ENCODE measurements at regions not wholly inside any gene's neighbourhood (a gene's known extent, or its start where the extent isn't known, plus 50 kb on each side); places are given as distances from the start of the nearest gene placed in this dataset.
"Not testable (repeated sequence)": the region's sequence is repeated elsewhere in the genome, so short reads cannot be mapped to it uniquely, and the experiment has no call there.

DNA sequence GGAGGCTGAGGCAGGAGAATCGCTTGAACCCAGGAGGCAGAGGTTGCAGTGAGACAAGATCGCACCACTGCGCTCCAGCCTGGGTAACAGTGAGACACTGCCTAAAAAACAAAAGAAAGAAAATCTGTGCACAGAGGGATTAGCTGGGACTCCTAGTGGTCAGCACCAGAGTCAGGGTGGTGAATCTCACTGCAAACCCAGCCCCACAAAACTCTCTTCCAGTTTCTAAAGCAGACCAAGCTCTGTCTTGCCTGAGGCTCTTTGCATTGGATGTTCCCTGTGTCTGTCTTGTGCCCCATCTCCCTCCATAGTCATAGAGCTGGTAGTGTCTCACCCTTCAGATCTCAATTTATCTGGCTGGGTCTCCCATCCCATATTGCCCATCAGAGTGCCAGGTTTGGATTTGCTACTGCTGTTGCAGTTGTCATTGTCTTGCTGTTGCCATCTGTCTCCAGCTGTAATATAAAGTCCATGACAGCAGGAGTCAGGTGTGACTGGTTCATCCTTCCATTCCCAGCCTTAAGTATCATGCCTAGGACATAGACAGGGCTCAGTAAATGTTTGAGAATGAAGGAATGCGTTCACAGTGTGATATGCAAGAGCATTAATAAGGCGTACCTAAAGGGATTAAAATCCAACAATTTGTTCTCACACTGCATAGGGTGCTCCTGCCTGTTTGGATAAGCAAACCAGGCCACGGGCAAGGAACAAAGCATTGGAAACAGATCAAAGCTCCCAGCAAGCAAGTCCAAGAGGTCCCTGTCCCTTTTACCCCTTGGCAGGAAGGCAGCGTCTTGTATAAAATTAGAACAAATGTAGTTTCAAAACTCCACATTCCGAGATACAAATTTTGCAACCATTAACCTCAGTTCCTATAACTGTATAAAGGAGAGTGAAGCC is 614.6 kb upstream of the CDH5 start:
- DNase-seq, result no peak

DNA sequence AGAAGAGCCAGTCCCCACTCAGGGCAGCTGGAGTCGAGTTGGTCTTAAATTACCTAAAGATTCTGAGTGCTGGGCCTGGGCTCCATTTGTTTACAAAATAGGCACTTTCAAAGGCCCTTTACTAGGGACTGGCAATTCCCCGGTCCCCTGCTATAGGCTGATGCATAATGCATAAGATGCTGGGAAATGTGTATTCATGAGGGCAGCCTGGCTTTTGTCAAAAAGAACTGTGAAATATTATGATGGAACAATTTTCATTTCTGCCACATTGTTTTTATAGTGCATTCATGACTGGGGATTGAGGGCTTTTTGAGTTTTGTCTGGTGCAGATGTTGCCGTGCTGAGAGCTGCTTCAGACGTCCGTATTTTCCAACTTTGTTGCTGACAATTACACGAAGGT is 617.0 kb upstream of the CDH5 start:
- no peak for DNase-seq

DNA sequence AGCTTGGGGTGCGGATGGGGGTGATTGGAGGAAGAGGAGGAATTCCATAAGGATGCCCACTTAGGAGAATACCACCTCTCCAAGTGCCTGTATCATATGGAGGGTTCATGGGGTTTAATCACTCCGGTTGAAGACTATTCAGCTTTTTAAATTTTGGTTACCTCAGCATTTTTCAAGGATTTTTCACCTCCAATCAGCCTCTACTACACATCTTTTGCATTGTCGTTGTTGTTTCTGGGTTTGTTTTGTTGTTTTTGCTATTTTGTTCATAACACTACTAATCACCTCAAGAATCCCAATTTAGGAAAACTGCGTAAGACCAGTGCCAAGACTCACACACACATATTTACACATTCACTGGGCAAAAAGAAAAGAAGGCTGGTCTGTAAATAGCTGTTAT is 619.5 kb upstream of the CDH5 start:
- no peak for DNase-seq

DNA sequence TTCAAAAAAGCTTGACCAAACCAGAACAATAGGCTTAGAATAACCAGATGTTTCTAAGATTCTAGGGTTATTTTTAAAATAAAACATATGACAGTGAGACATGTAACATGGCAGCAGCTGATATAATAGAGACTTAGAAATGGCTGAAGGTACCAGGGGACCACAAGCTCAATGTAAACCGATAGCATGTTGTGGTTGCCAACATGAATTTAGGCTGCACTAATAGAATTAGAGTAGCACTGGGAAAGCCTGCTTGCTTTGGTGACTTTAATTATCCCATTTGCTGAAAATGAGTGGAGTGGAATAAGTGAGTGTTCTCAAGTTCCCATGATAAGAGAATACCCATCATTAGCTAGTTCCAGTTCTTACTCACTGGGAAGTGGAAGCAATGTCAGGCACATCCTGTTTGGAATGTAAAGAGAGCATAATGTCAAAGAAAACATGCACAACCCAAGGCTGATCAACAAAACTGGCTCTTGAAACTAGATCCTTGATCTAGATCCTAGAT is 621.2 kb upstream of the CDH5 start:
- no peak for DNase-seq

DNA sequence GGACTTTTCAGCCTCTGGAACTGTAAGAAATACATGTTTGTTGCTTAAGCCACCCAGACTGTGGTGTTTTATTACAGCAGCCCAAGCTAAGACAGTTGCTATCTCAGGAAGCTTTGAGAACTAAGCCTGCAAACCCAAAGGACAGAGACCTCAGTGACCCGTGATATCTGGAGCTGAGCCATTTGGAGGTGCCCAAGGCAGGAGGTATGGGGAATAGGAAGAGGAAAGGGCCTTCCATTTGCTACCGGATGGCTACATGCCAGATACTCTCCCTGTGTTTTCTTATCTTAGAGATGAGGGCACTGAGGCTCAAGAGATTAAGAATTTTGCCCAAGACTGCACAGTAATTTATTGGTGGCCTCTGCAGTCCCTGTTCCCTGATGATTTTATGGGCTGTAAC is 622.1 kb upstream of the CDH5 start:
- no peak for DNase-seq

DNA sequence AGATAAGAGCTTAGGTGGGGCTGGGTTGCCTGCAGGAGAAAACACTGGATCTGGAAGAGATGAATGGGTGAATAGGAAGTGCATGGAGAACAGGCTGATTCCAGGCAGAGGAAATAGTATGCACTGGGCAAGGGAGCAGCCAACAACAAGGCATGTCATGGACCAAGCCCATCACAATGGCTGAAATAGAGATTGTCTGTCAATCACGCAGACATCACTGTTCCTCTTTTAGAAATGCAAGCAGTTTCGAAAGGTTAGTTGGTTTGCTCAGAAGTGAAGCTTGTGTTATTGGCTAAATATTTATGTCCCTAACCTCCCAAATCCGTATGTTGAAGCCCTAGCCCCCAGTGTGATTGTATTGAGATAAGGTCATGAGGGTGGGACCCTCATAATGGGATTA is 621.7 kb upstream of the CDH11 start:
- no peak for DNase-seq

DNA sequence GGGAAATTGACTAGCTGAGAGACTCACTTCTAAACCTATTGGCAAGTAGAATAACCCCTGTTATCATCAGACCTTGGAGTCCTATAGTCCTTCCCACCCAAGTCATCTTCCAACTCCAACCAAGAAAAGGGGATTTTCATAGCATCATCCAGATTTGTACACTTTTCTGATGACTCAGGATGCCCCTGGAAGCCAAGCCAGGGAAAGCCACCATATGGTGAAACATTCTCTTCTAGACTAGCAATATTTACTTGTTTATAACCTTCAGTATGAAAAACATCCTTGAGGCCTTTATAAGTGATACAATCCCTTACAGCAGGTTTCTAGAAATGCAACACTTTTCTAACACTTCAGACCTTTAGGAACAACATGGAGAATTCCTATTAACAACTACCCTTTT is 618.8 kb upstream of the CDH11 start:
- no peak for DNase-seq

DNA sequence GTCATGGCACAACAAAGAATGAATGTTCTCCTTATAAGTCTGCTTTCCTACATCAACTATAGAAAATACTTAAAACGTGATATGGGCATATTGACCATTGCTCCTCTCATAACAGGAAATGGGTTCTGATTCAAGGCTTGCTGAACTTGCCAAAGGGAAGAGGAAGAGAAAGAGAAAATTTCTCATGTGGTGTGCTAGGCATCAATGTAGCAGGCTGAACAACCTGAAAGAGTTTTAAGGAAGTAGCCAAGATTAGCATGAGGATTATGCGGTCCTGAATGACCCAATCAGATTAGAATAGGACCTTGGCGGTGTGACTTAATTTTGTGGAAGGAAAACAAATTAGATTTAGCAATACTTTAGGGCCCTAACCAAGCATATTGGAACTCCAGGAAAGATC is 617.7 kb upstream of the CDH11 start:
- DNase-seq, result no peak

DNA sequence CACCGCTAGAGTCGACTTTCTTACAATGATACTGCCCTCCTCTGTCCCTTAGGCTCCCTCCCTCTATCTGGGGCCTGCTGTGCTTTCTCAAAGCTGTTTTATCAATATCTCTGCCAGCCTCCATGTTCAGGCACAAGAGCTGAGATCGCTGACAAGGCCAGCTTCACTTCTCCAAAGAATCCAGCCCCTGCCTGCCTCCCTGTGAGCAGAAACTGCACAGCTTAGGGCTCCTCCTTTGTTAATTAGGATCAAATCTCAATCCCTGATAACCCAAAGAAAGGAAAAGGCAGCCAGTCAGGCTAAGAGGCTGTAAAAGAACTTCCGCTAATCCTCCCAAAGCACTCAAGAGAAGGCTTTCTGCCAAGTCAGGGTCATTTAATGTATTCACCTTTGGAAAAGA is 616.0 kb upstream of the CDH11 start:
- no peak for DNase-seq

DNA sequence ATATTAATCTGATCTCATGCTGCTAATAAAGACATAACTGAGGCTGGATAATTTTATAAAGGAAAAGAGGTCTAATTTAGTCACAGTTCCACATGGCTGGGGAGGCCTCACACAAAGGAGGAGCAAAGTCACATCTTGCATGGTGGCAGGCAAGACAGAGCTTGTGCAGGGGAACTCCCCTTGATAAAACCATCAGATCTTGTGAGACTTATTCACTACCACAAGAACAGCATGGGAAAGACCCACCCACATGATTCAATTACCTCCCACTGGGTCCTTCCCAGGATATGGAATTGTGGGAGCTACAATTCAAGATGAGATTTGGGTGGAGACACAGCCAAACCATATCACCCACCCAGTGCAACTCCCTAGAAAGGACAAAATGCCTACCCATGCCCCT is 613.8 kb upstream of the CDH11 start:
- DNase-seq, result not testable (repeated sequence)

DNA sequence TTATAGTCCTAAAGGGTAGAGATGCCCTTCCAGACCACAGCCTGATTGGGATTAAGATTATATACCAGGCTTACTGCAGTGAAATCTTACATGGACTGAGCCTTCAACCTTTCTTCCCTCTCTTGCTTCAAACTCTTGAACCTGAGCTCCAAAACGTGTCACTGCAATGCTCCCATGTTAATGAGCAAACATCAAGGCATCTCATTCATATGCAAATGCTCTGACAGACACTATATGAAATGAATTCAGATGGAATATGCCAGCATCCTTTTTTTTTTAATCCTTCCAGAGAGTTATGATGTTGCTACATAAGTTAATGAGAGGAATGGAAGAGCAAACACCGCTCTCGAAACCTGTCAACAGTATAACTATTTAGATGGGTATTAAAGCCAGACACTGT is 611.9 kb upstream of the CDH11 start:
- DNase-seq, result no peak

DNA sequence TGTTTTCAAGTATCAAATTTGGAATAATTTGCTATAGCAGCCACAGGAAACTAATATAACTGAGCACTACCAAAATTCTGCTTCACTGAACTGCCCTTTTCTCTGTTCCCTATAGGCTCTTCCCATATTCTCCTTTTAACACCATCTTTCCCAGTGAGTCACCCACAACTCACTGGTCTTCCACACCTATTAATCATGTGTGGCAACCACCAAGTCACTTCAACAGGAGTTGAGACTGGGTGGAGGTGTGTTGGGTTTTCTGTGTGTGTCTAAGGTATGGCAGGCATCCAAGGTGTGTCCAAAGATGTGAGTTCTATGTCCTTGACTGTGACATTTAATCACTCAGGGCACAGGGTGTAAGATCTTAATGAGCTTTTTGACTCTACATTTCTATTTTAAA is 610.0 kb upstream of the CDH11 start:
- no peak for DNase-seq

DNA sequence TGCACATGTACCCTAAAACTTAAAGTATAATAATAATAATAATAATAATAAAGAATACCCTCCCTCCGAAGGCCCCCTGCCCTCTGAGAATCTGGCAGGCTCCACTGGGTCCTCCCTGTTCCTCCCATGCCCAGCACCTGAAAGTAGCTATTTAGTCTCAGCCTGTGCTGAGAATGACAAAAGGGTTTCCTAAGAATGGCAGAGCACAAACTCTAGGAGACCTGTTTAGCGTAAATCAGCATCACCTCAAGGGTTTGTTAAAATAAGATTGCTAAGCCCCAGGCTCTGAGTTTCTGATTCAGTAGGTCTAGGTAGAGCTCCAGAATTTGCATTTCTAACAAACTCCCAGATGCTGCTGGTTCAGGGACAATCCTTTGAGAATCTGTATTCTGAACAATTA is 606.8 kb upstream of the CDH11 start:
- DNase-seq, result no peak

DNA sequence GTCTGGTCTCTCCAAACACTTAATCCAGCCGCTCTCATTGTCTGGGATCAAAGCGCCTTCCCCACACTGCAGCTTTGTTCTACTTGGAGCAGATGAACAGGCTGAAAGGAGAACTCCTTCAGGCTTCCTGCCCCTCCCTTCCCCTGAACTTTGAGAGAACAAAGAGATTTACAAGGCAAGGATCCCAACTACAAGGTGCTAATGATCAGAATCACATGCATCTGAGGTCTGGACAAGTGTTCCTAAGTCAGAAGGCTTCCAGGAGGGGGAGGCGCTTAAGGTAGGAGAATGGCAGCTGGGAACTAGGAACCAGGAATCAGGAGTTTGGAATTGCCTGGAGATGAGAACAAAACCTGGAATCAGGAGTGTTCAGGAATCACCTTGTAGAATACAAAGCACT is 606.3 kb upstream of the CDH11 start:
- no peak for DNase-seq

DNA sequence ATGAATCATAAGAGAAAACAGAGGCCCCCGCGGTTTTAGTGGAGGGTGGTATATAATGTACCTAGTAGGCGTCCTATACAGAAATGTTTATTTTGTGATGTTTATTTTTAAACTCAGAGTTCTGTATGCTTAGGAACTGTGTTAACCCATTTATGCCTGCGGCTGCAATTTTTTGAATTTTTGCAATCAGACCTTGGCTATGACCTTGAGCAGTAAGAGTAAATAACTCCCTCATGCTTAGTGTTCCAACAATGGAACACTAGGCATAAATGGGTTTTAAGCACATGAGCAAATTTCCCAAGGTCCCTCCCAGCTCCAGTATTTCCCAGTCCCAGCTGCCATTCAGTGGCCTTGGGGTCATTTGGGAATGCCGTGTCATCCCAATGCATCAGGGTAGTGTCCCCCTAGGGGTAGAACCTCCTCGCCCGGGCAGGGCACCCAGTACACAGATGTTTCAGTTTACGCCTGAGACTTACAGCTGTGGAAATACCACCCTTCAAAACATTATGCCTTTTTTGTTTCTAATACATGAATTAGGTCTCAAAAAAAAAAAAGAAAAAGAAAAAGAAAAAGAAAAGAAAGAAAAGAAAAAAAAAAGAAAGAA is 605.8 kb upstream of the CDH11 start:
- DNase-seq, result no peak

DNA sequence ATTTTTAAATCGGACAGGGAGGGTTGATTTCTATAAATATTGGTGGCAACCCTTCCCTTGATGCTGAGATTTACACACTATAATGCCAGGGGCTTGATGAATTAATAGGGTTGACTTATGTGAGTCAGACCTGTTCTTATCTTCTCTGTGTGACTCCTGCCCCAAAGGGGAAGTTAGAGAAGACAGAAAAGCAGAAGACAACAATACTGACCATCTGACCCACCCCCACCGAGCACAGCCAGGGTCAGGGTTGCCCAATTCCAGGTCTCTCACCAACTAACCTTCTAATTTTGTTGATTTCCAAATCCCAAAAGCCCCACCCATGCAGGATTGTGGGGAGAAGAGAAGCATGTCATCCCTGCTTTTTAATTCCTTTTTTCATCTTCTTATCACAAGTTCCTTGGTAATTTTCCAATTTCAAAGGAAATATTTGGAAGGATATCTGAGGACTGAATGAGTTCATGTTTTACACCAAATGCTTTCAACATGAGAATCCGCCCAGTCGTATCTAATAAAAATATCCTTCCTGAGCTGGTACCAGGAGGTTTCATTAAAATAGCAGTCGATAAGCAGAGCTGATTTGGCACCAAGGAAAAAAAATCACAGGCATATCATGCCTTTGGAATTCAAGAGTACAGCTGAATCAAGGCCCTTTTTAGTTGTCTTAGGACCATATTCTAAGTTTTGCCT is 603.4 kb upstream of the CDH11 start:
- no peak for DNase-seq

DNA sequence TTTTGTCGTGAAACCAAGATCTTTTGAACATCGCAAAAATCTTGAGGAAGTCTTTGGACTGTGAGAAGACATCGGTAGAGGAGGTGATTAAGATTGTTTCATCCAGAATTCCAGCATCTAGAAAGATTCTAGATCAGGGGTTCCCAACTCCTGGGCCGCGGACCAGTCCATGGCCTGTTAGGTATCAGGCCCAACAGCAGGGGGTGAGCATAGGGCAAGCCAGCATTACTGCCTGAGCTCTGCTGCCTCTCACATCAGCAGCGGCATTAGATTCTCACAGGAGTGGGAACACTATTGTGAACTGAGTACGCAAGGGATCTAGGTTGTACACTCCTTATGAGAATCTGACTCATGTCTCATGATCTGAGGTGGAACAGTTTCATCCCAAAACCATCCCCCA is 600.6 kb upstream of the CDH11 start:
- no peak for DNase-seq

DNA sequence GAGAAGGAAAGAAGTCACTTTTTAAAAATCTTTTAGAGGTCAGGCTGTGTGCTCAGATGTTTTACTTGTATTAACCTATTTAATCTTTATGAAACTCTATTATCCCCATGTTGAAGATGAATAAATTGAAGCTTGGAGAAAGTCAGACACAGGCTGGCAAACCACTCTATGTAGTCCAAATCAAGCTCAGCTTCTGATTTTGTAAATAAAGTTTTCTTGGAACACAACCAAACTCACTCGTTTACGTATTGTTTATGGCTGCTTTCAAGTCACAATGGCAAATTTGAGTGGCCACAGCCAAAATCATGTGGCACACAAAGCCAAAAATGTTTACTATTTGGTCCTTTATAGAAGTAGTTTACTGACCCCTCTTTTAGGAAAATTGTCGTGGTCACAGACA is 596.0 kb upstream of the CDH11 start:
- DNase-seq, result no peak

DNA sequence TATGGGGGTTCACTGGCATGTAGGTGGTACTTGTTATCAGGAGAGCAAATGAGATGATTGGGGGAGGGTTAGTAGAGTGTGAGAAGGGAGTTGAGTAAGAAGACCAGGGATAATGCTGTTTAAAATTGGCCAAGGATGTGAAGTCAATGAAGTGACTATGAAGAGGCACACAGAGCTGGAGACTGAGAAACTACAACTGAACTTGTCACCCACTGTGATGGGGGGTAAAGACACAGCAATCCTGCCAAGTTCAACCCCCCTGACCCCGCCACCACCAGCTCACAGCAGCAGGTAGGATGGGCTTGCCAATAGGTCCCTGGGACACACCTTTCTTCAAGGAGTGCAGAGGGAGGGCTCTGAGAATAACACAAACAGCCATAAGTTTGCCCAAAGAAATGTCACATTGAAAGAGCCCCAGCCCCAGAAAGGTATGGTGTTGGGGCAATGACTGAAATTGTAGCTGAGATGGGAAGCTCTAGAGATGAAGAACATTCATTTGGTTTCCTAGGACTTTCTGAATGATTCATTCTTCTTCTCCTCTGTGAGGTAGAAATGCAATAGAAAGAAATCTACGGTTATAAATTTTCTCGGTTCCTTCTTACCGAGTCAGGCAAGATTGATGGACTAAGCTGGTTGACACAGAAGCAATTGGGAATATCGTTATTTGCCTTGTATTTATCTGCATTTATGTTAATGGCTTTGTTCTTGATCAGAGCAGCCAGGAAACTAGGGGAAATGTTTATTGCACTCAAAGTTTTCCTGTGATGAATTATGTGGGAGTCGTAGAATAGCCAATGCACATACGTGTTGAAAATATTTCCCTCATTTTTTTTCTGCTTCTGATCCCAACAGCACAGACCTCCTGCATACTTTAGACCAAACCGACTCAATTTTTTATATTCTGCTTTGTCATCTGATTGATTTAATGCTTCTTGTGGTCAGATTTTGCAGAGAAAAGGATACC is 595.2 kb upstream of the CDH11 start:
- DNase-seq, result no peak

DNA sequence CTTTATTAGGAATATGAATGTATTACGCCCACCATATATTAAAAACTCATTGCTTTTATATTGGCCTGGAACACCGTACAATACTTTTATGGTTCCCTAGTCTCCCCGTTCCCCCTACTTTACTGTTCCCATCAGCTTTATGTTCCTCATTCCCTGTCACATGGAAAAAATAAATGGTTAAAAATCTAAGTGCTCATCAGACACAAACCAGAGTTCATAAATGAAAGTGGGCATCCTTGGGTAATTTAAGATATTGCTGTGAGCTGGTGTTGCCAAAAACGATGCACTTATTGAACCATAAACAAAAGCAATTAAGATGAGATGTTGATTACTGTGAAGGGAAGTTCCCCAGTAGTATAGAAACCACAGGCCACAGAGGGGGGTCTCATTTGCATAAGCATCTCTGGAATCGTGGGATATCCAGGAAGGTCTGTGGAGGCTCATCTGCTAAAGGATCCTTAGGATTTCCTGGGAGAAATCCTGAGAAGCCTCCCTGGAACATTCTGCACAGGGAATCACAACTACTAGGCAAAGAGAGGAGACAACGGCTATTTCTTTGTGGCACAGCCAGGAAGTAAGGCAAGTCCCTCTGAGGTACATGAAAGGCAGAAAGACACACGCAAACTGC is 591.4 kb upstream of the CDH11 start:
- no peak for DNase-seq

DNA sequence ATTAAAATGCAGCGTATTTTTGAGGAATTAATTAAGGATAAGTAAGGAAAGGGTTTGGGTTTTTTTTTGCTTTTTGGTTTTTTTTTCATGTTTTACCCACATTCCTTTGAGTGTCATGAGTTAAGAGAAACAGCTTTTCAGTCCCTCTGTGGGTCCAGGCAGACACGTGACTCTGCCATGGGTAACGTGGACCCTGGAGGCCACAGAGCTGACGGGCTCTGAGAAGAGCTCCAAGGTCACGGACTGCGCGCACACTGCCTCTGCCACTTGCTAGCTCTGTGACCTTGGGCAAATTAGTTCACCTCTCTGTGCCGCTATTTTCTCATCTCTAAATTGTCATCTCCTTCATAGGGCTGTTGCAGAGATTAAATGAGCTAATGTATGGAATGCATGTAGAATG is 588.2 kb upstream of the CDH11 start:
- no peak for DNase-seq

DNA sequence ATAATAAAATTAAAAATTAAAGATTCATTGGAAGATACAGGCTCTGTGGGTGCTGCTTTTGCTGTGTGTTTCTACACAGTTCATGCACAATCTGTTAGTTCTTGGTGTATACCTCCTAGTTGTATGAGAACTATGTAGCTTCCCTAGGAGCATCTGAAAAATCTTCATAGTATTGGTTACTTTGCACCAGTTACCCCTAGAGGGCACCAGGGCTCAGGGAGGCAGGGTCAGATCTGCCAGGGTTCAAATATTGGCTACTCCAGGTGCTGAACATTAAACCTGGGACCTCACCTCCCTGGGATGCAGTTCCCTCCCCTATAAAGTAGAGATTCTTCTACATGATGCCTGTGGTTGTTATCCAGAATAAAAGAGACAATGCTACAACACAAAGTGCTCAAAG is 583.0 kb upstream of the CDH11 start:
- no peak for DNase-seq

Measured in stimulated activated CD4-positive, alpha-beta T cell treated with anti-CD3 and anti-CD28 coated beads, Interleukin-4, amount 100 ng/mL, for 4 hours (primary cell).